Left lung (tissue), 4 donors: ENCODE measurements at regions not wholly inside any gene's neighbourhood (a gene's known extent, or its start where the extent isn't known, plus 50 kb on each side); places are given as distances from the start of the nearest gene placed in this dataset.
"Not testable (repeated sequence)": the region's sequence is repeated elsewhere in the genome, so short reads cannot be mapped to it uniquely, and the experiment has no call there.

ENCODE experiments used
- ATAC-seq: fragments of 200-7000 bp; cut with Tn5 transposase; one replicate; pipeline ENCODE4 v1.9.1; 2020; ENCODE audit warnings: moderate library complexity
- DNase-seq, 4 donors: peaks; one replicate each; pipeline ENCODE4 v3.0.0-alpha.2; 2013 to 2020
- H3K27ac ChIP-seq, 2 donors: fragments of 200-600 bp; sonication (generic) in 1 of 2; one replicate each; pipeline versions ENCODE4 v1.5.0 to v1.8.0; 2020 to 2021
- H3K27me3 ChIP-seq, 2 donors: fragments of 200-600 bp; sonication (generic) in 1 of 2; one replicate each; pipeline versions ENCODE4 v1.5.0 to v1.8.0; 2020 to 2021
- H3K36me3 ChIP-seq, 2 donors: fragments of 200-600 bp; sonication (generic) in 1 of 2; one replicate each; pipeline versions ENCODE4 v1.5.0 to v1.8.0; 2020 to 2021
- H3K4me1 ChIP-seq, 2 donors: fragments of 200-600 bp; one replicate each; pipeline ENCODE4 v1.8.0; 2021
- H3K4me3 ChIP-seq, 2 donors: fragments of 200-600 bp; sonication (generic) in 1 of 2; one replicate each; pipeline versions ENCODE4 v1.5.0 to v1.8.0; 2020 to 2021; ENCODE audit warnings: mild to moderate bottlenecking in 1 of 2
- H3K9me3 ChIP-seq, 2 donors: fragments of 200-600 bp; sonication (generic) in 1 of 2; one replicate each; pipeline versions ENCODE4 v1.5.0 to v1.8.0; 2020 to 2021
- intact Hi-C, 2 donors: fragments of 100-400 bp; cut with DNase I; formaldehyde crosslinking; loops; one replicate each; pipeline versions ENCODE4 v1.11.2 to v1.14.2; 2022
- donor health status: DM: no; HTN: yes; CAD: no.
- donor health status: DM: no; HTN: no; CAD: no.

- ATAC-seq = peak; percentile 63
- DNase-seq, H3K4me3 ChIP-seq, H3K9me3 ChIP-seq, H3K36me3 ChIP-seq, H3K27ac ChIP-seq, H3K27me3 ChIP-seq, H3K4me1 ChIP-seq, intact Hi-C loops: not testable (repeated sequence)
Measured at GRCh38 chr16:32740766-32741499, 65.0 kb upstream of the TP53TG3 start.
